H9 (cell line): ENCODE measurements at regions not wholly inside any gene's neighbourhood (a gene's known extent, or its start where the extent isn't known, plus 50 kb on each side); places are given as distances from the start of the nearest gene placed in this dataset.

Experiments used
- DNase-seq: peaks from one replicate; pipeline ENCODE4 v3.0.0-alpha.2; 2017
- H2AFZ ChIP-seq: one replicate; pipeline ENCODE4 v1.6.1; 2013; ENCODE audit warnings: mild to moderate bottlenecking, low read length, control low read depth, moderate library complexity
- H2AK5ac ChIP-seq: 2 replicates; pipeline ENCODE4 v1.6.1; 2013; ENCODE audit warnings: low read length, control low read depth, mixed read lengths; ENCODE audit not compliant: insufficient read length
- H2BK120ac ChIP-seq: one replicate; pipeline ENCODE4 v1.6.1; 2013; ENCODE audit warnings: low read depth, mild to moderate bottlenecking, low read length, control low read depth, inconsistent platforms; ENCODE audit not compliant: poor library complexity, severe bottlenecking
- H2BK12ac ChIP-seq: 2 replicates; pipeline ENCODE4 v1.6.1; 2013; ENCODE audit warnings: low read length, control low read depth, mixed read lengths, low read depth; ENCODE audit not compliant: insufficient read length
- H2BK15ac ChIP-seq: 2 replicates; pipeline ENCODE4 v1.6.1; 2013; ENCODE audit warnings: low read depth, low read length, control low read depth
- H2BK20ac ChIP-seq: one replicate; pipeline ENCODE4 v1.6.1; 2013; ENCODE audit warnings: low read depth, mild to moderate bottlenecking, low read length, control low read depth, inconsistent platforms; ENCODE audit not compliant: poor library complexity, severe bottlenecking
- H2BK5ac ChIP-seq: 2 replicates; pipeline ENCODE4 v1.6.1; 2013; ENCODE audit warnings: low read length, control low read depth, mixed read lengths; ENCODE audit not compliant: insufficient read length
- H3K14ac ChIP-seq: 2 replicates; pipeline ENCODE4 v1.6.1; 2013; ENCODE audit warnings: low read length, control low read depth; ENCODE audit not compliant: insufficient read depth
- H3K18ac ChIP-seq: 2 replicates; pipeline ENCODE4 v1.6.1; 2013; ENCODE audit warnings: low read depth, mild to moderate bottlenecking, mixed read lengths, low read length, control low read depth; ENCODE audit not compliant: insufficient read length
- H3K23ac ChIP-seq: 2 replicates; pipeline ENCODE4 v1.6.1; 2013; ENCODE audit warnings: low read length, control low read depth, mixed read lengths, low read depth; ENCODE audit not compliant: insufficient read length
- H3K23me2 ChIP-seq: 2 replicates; pipeline ENCODE4 v1.6.1; 2013; ENCODE audit warnings: low read depth, mild to moderate bottlenecking, mixed read lengths, low read length, control low read depth; ENCODE audit not compliant: insufficient read length, poor library complexity, severe bottlenecking
- H3K27ac ChIP-seq: 2 replicates; pipeline ENCODE4 v1.5.1; 2013; ENCODE audit warnings: low read length, control low read depth, mixed read lengths, low read depth; ENCODE audit not compliant: insufficient read length
- H3K27me3 ChIP-seq: 2 replicates; pipeline ENCODE4 v1.6.1; 2013; ENCODE audit warnings: low read length, control low read depth, inconsistent platforms; ENCODE audit not compliant: insufficient read depth
- H3K4ac ChIP-seq: 2 replicates; pipeline ENCODE4 v1.6.1; 2013; ENCODE audit warnings: low read depth, mild to moderate bottlenecking, control low read depth, inconsistent platforms, low read length, moderate library complexity
- H3K4me1 ChIP-seq: 2 replicates; pipeline ENCODE4 v1.6.1; 2013; ENCODE audit warnings: low read length, control low read depth, inconsistent platforms; ENCODE audit not compliant: insufficient read depth
- H3K4me2 ChIP-seq: 2 replicates; pipeline ENCODE4 v1.6.1; 2013; ENCODE audit warnings: low read length, control low read depth, mixed read lengths; ENCODE audit not compliant: insufficient read length, insufficient read depth
- H3K56ac ChIP-seq: 2 replicates; pipeline ENCODE4 v1.6.1; 2013; ENCODE audit warnings: low read depth, mild to moderate bottlenecking, mixed read lengths, low read length, control low read depth; ENCODE audit not compliant: insufficient read length
- H3K79me1 ChIP-seq: 2 replicates; pipeline ENCODE4 v1.6.1; 2013; ENCODE audit warnings: low read depth, mild to moderate bottlenecking, moderate library complexity, low read length, control low read depth, inconsistent platforms; ENCODE audit not compliant: insufficient read depth, poor library complexity, severe bottlenecking
- H3K79me2 ChIP-seq: 2 replicates; pipeline ENCODE4 v1.6.1; 2013; ENCODE audit warnings: low read length, control low read depth, inconsistent platforms; ENCODE audit not compliant: insufficient read depth
- H3K9ac ChIP-seq: 2 replicates; pipeline ENCODE4 v1.6.1; 2013; ENCODE audit warnings: low read length, control low read depth, mixed read lengths; ENCODE audit not compliant: insufficient read length; ENCODE audit errors: extremely low read depth
- H3K9me3 ChIP-seq: one replicate; pipeline ENCODE4 v1.6.1; 2013; ENCODE audit warnings: low read depth, low read length, inconsistent platforms; ENCODE audit not compliant: control insufficient read depth
- H3T11ph ChIP-seq: one replicate; pipeline ENCODE4 v1.6.1; 2013; ENCODE audit warnings: mild to moderate bottlenecking, low read length, control low read depth, inconsistent platforms
- H4K20me1 ChIP-seq: one replicate; pipeline ENCODE4 v1.6.1; 2013; ENCODE audit not compliant: control insufficient read depth, insufficient read length, insufficient read depth
- H4K5ac ChIP-seq: 2 replicates; pipeline ENCODE4 v1.6.1; 2013; ENCODE audit warnings: low read depth, mild to moderate bottlenecking, mixed read lengths, low read length, control low read depth; ENCODE audit not compliant: insufficient read length
- H4K8ac ChIP-seq: replicated peaks from 2 replicates; pipeline ENCODE4 v1.6.1; 2013; ENCODE audit warnings: low read length, control low read depth, mixed read lengths, low read depth; ENCODE audit not compliant: insufficient read length
- H4K91ac ChIP-seq: 2 replicates; pipeline ENCODE4 v1.6.1; 2013; ENCODE audit warnings: low read depth, mild to moderate bottlenecking, moderate library complexity, mixed read lengths, low read length, control low read depth; ENCODE audit not compliant: insufficient read length
- H3K27ac Mint-ChIP-seq, 3 experiments: 2 replicates in 2 of 3; 3 replicates in 1 of 3; pipeline ENCODE4 v1.8.0; 2020 to 2021; ENCODE audit warnings: mixed read lengths in 3 of 3, mild to moderate bottlenecking in 1 of 3, moderate library complexity in 1 of 3
- H3K27me3 Mint-ChIP-seq: 2 replicates; pipeline ENCODE4 v1.8.0; 2021; ENCODE audit warnings: low read depth, mild to moderate bottlenecking, moderate library complexity, mixed read lengths
- H3K36me3 Mint-ChIP-seq, 3 experiments: 2 replicates in 2 of 3; 3 replicates in 1 of 3; pipeline ENCODE4 v1.8.0; 2020 to 2021; ENCODE audit warnings: low read depth in 3 of 3, mixed read lengths in 3 of 3; ENCODE audit not compliant: insufficient read depth in 1 of 3
- H3K4me1 Mint-ChIP-seq, 2 experiments: 2 replicates each; pipeline ENCODE4 v1.8.0; 2020; ENCODE audit warnings: mixed read lengths in 2 of 2
- H3K4me3 Mint-ChIP-seq, 2 experiments: 2 replicates in 1 of 2; 3 replicates in 1 of 2; pipeline ENCODE4 v1.8.0; 2020 to 2021; ENCODE audit warnings: mild to moderate bottlenecking in 2 of 2, mixed read lengths in 2 of 2, moderate library complexity in 1 of 2
- H3K9me3 Mint-ChIP-seq, 2 experiments: 2 replicates in 1 of 2; 3 replicates in 1 of 2; pipeline ENCODE4 v1.8.0; 2020; ENCODE audit warnings: mild to moderate bottlenecking in 2 of 2, mixed read lengths in 2 of 2, moderate library complexity in 1 of 2
- WGBS: extraction: QIAGEN DNeasy Blood & Tissue Kit; methylation state at CpG from one replicate; pipeline ENCODE4 v1.1.7; 2013; ENCODE audit warnings: missing lambda C conversion rate, low lambda C conversion rate, mixed read lengths; ENCODE audit not compliant: insufficient read length; ENCODE audit errors: extremely low coverage; 5-methylcytosine and 5-hydroxymethylcytosine counted together
- TF ChIP-seq, protein P1 (sequence below): fragments of 200-600 bp; sonication (generic); conservative IDR thresholded peaks from 3 replicates; pipeline ENCODE4 v1.8.0; 2021; ENCODE audit warnings: antibody characterized with exemption, mild to moderate bottlenecking

DNA sequence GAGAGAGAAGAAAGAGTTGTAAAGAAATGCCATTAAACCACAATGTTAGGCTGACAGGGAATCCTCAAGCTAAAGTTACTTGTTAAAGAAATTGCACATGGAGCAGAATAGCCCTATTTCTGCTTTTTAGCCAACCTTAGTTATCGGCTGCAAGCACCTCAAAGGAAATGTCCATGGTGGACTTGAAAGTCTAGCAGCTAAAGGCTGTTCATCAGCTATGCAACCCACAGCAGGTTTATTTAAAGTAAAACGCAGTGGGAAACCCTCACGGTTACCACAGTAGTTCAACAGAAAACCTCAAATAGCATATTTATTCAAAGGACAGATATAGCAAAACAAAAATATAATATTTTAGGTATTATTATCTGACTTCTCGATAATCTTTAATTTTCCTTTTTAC lies 967.2 kb downstream of the IGSF11 start:
- H2AK5ac ChIP-seq = no peak overlapping the region
- no peaks in the 10 kb centered on the region for H3K9me3 ChIP-seq
- no peak overlapping the region for H3K14ac ChIP-seq
- H2BK15ac ChIP-seq = no peak overlapping the region
- Mint-ChIP-seq H3K36me3 (peaks cover 0 to 1% (median 0%) of the 10 kb centered on the region in 3 experiments; a peak in 1 of 7 replicates), H3K4me1 (no peaks in the 10 kb centered on the region), H3K27ac (no peak overlapping the region), H3K4me3 (no peak overlapping the region), H3K9me3 (peaks cover 2 to 6% of the 10 kb centered on the region in 2 experiments; a peak in 2 of 5 replicates), H3K27me3 (no peaks in the 10 kb centered on the region)
- no peak overlapping the region for H3T11ph ChIP-seq
- no peak overlapping the region for H2BK20ac ChIP-seq
- H3K79me2 ChIP-seq = no peaks in the 10 kb centered on the region
- H3K27me3 ChIP-seq = no peaks in the 10 kb centered on the region
- no CpG with 5 or more reads among the region's 4 CpGs for WGBS
- no peak for DNase-seq
- no peak overlapping the region for H3K4me2 ChIP-seq
- no peaks in the 10 kb centered on the region for H3K4me1 ChIP-seq
- H4K91ac ChIP-seq = no peak overlapping the region
- no peak overlapping the region for H2AFZ ChIP-seq
- no peak overlapping the region for H3K56ac ChIP-seq
- H3K18ac ChIP-seq = no peak overlapping the region
- no peak overlapping the region for H3K9ac ChIP-seq
- H3K79me1 ChIP-seq = no peaks in the 10 kb centered on the region
- no peak overlapping the region for H2BK120ac ChIP-seq
- no peaks in the 10 kb centered on the region for H3K23me2 ChIP-seq
- H3K27ac ChIP-seq = no peak overlapping the region
- no peak overlapping the region for H4K5ac ChIP-seq
- H4K8ac ChIP-seq = no peak overlapping the region
- H2BK12ac ChIP-seq = no peak overlapping the region
- TF ChIP-seq, protein P1, sequence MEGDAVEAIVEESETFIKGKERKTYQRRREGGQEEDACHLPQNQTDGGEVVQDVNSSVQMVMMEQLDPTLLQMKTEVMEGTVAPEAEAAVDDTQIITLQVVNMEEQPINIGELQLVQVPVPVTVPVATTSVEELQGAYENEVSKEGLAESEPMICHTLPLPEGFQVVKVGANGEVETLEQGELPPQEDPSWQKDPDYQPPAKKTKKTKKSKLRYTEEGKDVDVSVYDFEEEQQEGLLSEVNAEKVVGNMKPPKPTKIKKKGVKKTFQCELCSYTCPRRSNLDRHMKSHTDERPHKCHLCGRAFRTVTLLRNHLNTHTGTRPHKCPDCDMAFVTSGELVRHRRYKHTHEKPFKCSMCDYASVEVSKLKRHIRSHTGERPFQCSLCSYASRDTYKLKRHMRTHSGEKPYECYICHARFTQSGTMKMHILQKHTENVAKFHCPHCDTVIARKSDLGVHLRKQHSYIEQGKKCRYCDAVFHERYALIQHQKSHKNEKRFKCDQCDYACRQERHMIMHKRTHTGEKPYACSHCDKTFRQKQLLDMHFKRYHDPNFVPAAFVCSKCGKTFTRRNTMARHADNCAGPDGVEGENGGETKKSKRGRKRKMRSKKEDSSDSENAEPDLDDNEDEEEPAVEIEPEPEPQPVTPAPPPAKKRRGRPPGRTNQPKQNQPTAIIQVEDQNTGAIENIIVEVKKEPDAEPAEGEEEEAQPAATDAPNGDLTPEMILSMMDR = no peak
- no peak overlapping the region for H2BK5ac ChIP-seq
- no peak overlapping the region for H3K23ac ChIP-seq
- no peak overlapping the region for H3K4ac ChIP-seq
- no peaks in the 10 kb centered on the region for H4K20me1 ChIP-seq
